HG03066 (cell line): ENCODE measurements at regions not wholly inside any gene's neighbourhood (a gene's known extent, or its start where the extent isn't known, plus 50 kb on each side); places are given as distances from the start of the nearest gene placed in this dataset.

Experiments used
- ATAC-seq: cut with Tn5 transposase; IDR thresholded peaks from one replicate; pipeline ENCODE4 v1.9.1; 2021; ENCODE audit warnings: low read depth; ENCODE audit not compliant: unreplicated experiment

DNA sequence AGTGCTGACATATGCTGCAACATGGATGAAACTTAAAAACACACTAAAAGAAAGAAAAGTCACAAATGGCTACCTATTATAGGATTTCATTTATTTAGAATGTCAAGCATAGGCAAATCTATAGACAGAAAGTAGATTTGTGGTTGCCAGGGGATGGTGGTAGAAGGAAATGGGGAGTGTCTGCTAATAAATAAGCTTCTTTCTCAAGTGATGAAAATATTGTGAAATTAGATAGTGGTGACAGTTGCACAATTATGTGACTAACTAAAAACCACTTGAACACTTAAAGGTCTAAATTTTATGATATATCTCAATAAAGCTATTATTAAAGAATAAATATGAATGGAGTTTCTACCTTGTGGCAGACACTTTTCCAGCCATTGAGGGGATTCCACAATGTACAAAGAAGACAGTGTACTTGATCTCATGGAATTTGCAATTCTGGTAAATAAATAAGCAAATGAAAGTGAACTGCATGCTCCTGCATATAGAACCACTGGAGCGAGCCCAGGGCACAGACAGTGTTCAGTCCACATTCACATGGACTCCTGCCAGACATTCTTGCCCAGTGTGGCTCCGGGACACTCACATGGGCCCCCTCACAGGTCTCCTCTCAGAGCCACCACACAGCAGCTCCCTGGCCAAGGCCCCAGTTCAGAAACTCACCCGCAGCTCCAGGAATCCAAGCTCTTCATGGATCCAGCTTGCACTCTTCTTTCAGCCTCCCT lies 107.1 kb upstream of the ARID2 start:
- no peak for ATAC-seq

GRCh38 chr12:45623221-45623620 lies 106.3 kb upstream of the ARID2 start:
- ATAC-seq = no peak

GRCh38 chr12:45623940-45624339 lies 105.6 kb upstream of the ARID2 start:
- no peak for ATAC-seq

- no peak for ATAC-seq
Observed at GRCh38 chr12:45626965-45627364, 102.5 kb upstream of the ARID2 start.

DNA sequence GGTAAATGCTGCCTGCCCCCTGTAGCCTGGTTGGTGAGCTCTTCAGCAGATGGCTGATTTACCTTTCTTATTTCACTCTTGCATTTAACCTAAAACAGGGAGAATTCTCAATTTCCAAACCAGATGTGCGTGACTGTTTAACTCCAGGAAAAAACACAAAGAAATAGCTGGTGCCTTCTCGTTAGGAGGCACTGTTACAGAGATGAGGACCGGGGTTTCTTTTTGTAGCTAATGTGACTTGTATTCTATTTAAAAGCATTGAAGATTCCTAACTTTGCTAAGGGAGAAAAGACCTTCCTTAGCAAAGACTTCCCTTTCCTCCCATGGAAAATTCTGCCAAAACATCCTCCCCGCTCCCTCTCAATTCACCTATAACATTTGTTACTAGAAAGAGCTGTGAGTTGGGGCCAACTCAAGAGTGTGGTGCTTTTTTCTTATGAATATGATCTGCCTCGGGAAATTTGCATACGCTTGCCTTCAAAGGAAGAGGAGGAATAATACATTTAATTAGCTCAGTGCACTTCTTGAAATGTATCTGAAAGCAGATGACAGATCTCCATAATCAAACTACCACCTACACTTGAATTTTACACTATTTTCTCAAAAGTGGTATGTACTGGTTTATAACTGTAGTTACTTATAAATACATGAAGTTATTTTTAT lies 102.0 kb upstream of the ARID2 start:
- no peak for ATAC-seq

- ATAC-seq = no peak
Observed at GRCh38 chr12:45629292-45629691, 100.2 kb upstream of the ARID2 start.

GRCh38 chr12:45633733-45634132 lies 95.8 kb upstream of the ARID2 start:
- ATAC-seq = no peak

DNA sequence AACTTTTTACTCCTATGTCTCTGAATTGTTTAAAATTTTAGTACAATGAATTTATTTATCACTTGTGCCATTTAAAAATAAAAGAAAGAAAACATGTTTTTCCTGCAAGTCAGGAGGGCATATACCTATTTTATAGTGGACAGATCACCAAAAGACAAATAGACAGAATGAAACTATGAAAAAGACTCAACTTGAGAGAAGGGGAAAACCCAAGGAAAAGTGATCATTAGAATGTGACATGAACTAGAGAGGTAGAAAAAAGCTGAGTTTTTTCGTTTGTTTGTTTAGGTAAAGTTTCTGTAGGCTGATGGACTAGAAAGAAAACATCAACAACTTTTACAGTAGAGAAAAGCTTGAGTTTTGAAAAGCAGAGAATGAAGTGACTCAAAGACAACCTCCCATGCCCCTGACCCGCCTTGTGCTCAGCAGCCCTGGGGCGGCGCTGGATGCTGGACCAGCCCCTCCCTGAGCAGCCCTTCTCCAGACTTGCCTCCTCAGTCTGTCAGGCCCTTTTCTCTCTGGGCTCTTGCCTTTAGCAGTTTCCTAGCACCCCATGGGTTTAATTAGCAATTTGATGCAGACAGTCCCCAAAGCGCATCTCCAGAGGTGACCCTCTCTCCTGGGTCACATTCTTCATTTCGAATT lies 95.1 kb upstream of the ARID2 start:
- ATAC-seq = no peak

- ATAC-seq = no peak
Observed at GRCh38 chr12:45637242-45637641, 92.3 kb upstream of the ARID2 start.

DNA sequence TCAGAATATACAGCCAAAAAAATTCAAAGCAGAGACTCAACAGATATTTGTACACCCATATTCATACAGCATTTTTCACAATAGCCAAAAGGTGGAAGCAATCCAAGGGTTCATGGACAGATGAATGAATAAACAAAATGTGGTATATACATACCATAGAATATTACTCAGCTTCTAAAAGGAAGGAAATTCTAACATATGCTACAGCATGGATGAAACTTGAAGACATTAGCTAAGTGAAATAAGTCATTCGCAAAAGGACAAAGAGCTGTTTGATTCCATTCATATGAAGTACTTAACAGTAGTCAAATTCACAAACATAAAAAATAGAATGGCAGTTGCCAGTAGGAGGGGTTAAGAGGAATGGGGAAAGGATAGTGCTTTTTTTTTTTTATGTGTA lies 91.8 kb upstream of the ARID2 start:
- ATAC-seq = no peak

DNA sequence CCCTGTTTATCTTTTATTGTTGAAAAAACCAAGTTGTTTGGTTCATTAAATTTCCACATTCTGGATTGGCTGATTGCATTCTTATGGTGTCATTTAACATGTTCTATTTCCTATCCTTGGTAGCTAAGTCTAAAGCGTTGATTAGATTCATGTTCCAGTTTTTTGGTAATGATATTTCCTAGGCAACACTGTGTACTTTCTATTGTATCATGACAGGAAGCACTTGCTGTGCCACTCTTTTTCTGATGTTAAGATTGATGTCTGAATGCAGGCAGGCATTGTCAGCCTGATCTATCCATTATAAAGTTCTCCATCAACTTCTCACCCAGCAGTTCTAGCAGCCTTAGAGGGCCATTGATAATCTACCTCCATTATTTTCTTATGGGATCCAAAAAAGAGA lies 91.1 kb upstream of the ARID2 start:
- ATAC-seq = no peak

DNA sequence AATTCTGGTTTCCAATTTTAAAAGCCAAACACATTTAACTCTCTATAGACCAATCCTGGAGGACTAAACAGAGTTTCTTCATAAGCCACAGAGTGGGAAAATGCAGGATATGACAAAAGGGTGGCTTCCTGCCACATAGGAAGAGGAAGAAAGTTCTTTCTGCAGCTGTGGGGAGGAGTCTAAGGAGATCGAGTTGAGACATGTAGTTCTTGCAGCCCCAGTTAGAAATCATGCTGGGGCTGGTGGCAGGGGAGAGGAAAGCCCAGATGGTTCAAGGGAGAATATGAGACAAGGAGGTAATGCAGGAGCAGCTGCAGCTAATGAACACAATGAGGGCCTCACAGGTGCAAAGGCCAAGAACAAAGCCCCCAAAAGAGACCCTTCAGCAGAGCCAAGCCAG lies 85.0 kb upstream of the ARID2 start:
- no peak for ATAC-seq

GRCh38 chr12:45646851-45647581 lies 82.5 kb upstream of the ARID2 start:
- ATAC-seq = no peak

DNA sequence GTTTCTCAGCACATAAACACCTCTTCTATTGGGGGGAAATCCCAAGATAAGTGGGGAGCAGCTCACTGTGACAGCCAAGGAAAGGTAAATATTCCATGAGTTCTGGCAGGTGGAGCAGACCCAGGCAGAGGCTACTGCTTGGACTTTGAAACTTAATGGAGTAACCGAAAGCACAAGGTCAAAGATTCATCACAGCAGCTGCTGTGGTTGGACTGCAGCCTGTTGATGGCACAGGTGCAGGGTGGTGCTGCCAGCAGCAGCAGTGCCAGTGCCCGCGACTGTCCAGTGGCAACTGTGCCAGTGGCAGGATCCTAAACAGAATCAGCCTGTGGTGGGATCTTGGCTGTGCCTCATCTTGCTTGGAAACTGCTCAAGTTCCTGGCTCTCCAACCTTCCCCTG lies 81.4 kb upstream of the ARID2 start:
- no peak for ATAC-seq

- ATAC-seq = no peak
Observed at GRCh38 chr12:45651029-45651428, 78.5 kb upstream of the ARID2 start.

DNA sequence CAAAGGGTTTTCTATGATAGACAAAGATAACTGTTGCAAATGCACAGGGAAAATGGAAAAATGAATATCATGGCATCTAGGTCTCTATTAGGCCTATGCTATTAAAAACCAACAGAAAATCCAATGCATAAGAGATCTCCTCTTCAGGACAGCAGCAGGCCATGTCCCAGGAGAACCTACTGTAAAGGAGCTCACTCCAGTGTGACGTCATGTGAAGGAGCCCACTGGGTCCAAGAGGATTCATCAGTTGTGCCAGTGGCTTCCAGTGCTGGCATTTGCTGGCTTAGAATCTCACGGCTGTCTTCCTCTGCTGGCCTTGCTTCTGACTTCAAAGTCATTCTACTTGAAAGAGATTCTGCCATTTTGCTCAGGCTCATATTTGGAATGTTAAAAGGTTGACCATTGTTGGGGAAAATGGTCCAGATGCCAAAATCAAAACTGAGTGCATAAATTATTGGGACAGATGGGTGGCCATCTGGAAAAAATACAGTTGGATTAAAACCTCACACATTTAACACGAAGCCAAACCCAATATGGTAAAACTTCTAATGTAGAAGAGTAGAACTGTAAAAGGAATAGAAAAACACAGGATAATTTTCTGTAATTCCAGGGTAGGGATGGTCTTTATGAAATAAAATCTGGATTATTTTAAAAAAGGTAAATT lies 75.4 kb upstream of the ARID2 start:
- no peak for ATAC-seq

DNA sequence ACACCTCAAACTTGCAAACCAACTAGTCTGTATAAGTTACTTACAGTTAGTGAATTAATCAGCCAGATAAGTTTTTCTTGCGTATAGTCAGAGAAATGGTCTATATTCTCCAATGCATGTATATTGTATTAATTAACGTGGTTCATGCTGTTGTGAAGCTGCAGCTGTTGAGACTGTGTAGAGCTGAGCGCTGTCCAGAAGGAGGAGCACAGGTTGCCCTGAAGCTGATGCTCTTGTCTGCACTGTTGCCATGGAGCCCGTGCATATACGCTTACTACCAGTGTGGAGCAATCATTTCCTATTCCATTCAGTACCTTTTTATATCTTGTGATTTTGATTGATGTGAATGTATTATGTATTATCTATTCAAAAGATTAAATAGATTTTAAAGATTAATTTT lies 74.3 kb upstream of the ARID2 start:
- no peak for ATAC-seq

- ATAC-seq = no peak
Observed at GRCh38 chr12:45655743-45656142, 73.8 kb upstream of the ARID2 start.

DNA sequence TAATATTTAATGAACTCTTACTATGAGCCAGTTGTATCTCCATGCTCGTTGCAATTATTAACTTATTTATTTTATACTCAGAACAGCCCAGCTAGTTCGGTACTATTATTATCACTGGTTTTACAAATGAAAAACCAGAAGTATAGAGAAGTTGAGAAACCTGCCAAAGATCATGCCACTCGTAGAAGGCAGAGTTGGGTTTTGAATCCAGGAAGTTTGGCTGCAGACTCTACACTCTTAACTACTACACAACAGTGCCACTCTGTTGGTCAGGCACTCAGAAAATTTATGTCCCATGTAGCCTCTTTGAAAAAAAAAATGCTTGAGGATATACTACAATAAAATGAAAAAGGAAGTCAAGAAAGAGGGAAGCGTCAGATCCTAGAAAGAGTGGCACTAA lies 71.5 kb upstream of the ARID2 start:
- no peak for ATAC-seq

- no peak for ATAC-seq
Observed at GRCh38 chr12:45660330-45660729, 69.2 kb upstream of the ARID2 start.

DNA sequence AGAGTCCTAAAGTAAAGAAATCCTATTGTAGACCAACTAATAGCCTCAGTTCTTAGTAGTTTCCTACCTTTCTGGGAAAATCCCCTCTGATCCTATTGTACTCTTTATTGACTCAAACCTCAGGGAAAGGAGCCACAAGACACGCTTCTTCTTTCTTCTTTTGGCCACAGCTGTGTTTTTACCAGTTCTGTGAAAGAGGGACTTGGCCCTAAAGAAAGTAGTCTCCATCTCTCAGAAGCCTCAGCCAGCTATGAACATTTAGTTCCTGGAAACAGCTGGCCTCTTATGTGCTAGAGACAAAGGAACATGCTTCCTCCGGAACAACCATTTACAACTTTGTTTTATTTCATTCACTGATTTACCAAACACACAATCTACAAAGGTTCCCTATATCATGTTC lies 66.1 kb upstream of the ARID2 start:
- ATAC-seq = no peak
